Fibroblast of lung (primary cell): ENCODE measurements at regions not wholly inside any gene's neighbourhood (a gene's known extent, or its start where the extent isn't known, plus 50 kb on each side); places are given as distances from the start of the nearest gene placed in this dataset.
"Not testable (repeated sequence)": the region's sequence is repeated elsewhere in the genome, so short reads cannot be mapped to it uniquely, and the experiment has no call there.

ENCODE experiments used
- DNase-seq, 2 donors: peaks; one replicate each; pipeline versions ENCODE4 v3.0.0 to v3.0.0-alpha.2; 2010; ENCODE audit warnings: low read depth in 2 of 2
- H2AFZ ChIP-seq: 2 replicates; pipeline ENCODE4 v1.5.1; 2012; ENCODE audit warnings: low read length, control low read depth, inconsistent platforms
- H3K27ac ChIP-seq: 2 replicates; pipeline ENCODE4 v1.5.1; 2011; ENCODE audit warnings: low read length, control low read depth; ENCODE audit not compliant: insufficient read depth
- H3K27me3 ChIP-seq: 2 replicates; pipeline ENCODE4 v1.5.1; 2011; ENCODE audit warnings: mild to moderate bottlenecking, low read length; ENCODE audit not compliant: control insufficient read depth, insufficient read depth
- H3K36me3 ChIP-seq: 2 replicates; pipeline ENCODE4 v1.5.1; 2011; ENCODE audit warnings: low read length; ENCODE audit not compliant: control insufficient read depth, insufficient read depth
- H3K4me1 ChIP-seq: 2 replicates; pipeline ENCODE4 v1.5.1; 2011; ENCODE audit warnings: low read length; ENCODE audit not compliant: control insufficient read depth, insufficient read depth; ENCODE audit errors: extremely low read depth
- H3K4me2 ChIP-seq: 2 replicates; pipeline ENCODE4 v1.5.1; 2011; ENCODE audit warnings: low read length, control low read depth; ENCODE audit not compliant: insufficient read depth; ENCODE audit errors: extremely low read depth
- H3K4me3 ChIP-seq, 4 experiments: fragments of 200-600 bp in 1 of 4; sonication (generic) in 1 of 4; replicated peaks in 1 of 4; 2 replicates each; pipeline ENCODE4 v1.5.1; 2011 to 2016; ENCODE audit warnings: low read length in 4 of 4, low read depth in 3 of 4, mild to moderate bottlenecking in 3 of 4, control low read depth in 2 of 4, inconsistent platforms in 1 of 4, mixed read lengths in 1 of 4; ENCODE audit not compliant: insufficient read depth in 1 of 4; ENCODE audit errors: control extremely low read depth in 1 of 4
- H3K79me2 ChIP-seq: 2 replicates; pipeline ENCODE4 v1.5.1; 2012; ENCODE audit warnings: mild to moderate bottlenecking, low read length, inconsistent platforms; ENCODE audit not compliant: control insufficient read depth, insufficient read depth
- H3K9ac ChIP-seq: 2 replicates; pipeline ENCODE4 v1.5.1; 2011; ENCODE audit warnings: mild to moderate bottlenecking, low read length, control low read depth; ENCODE audit not compliant: insufficient read depth
- H3K9me3 ChIP-seq: 2 replicates; pipeline ENCODE4 v1.5.1; 2012; ENCODE audit warnings: low read depth, low read length; ENCODE audit not compliant: control insufficient read depth, insufficient read depth
- H4K20me1 ChIP-seq: 2 replicates; pipeline ENCODE4 v1.5.1; 2011; ENCODE audit warnings: low read length; ENCODE audit not compliant: control insufficient read depth, insufficient read depth; ENCODE audit errors: extremely low read depth
- EZH2 ChIP-seq: IDR thresholded peaks from 2 replicates; pipeline ENCODE4 v1.5.1; 2012; ENCODE audit warnings: low read length, control low read depth, mild to moderate bottlenecking; ENCODE audit errors: missing control alignments
- TF ChIP-seq, protein P1 (sequence below), 2 donors: IDR thresholded peaks in 1 of 2; conservative IDR thresholded peaks in 1 of 2; 1 replicate in 1 of 2; 2 replicates in 1 of 2; pipeline ENCODE4 v1.5.1; 2011 to 2012; ENCODE audit warnings: low read length in 2 of 2, control low read depth in 1 of 2, inconsistent platforms in 1 of 2, low read depth in 1 of 2, mild to moderate bottlenecking in 1 of 2

DNA sequence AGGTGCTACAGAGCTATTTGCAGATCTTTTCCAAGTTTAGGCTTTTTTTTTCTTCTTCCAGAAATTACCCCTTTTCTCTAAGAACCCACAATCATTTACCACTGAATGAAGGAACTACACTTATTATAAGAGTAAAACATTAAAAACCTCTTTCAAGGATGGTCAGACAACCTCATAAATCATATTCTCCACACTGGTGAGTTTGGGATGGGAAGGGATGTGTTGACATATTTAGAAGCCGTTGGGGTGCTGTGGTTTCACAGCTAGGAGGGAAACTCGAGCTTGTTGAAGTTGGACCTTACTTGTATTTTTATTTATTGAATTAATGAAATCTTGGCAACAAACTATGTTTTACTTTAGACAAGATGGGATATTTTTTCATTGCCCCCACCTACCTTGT is 289.4 kb upstream of the MEIS1 start:
- Histone ChIP-seq H3K4me2 (no peak overlapping the region), H3K4me3 (no peak overlapping the region), H3K36me3 (no peaks in the 10 kb centered on the region), H4K20me1 (no peaks in the 10 kb centered on the region), H3K27me3 (no peaks in the 10 kb centered on the region), H3K4me1 (no peaks in the 10 kb centered on the region), H2AFZ (no peak overlapping the region), H3K9ac (no peak overlapping the region), H3K9me3 (no peaks in the 10 kb centered on the region), H3K27ac (no peak overlapping the region), H3K79me2 (no peaks in the 10 kb centered on the region)
- no peak for DNase-seq
- TF ChIP-seq EZH2: no peak
- TF ChIP-seq, protein P1, sequence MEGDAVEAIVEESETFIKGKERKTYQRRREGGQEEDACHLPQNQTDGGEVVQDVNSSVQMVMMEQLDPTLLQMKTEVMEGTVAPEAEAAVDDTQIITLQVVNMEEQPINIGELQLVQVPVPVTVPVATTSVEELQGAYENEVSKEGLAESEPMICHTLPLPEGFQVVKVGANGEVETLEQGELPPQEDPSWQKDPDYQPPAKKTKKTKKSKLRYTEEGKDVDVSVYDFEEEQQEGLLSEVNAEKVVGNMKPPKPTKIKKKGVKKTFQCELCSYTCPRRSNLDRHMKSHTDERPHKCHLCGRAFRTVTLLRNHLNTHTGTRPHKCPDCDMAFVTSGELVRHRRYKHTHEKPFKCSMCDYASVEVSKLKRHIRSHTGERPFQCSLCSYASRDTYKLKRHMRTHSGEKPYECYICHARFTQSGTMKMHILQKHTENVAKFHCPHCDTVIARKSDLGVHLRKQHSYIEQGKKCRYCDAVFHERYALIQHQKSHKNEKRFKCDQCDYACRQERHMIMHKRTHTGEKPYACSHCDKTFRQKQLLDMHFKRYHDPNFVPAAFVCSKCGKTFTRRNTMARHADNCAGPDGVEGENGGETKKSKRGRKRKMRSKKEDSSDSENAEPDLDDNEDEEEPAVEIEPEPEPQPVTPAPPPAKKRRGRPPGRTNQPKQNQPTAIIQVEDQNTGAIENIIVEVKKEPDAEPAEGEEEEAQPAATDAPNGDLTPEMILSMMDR (conservative IDR thresholded peaks at IDR 0.05 in 1 of 2, IDR thresholded peaks at IDR 0.05 in 1 of 2; ENCODE audit: low read depth in 1 of 2, low read length in 2 of 2): no peak

DNA sequence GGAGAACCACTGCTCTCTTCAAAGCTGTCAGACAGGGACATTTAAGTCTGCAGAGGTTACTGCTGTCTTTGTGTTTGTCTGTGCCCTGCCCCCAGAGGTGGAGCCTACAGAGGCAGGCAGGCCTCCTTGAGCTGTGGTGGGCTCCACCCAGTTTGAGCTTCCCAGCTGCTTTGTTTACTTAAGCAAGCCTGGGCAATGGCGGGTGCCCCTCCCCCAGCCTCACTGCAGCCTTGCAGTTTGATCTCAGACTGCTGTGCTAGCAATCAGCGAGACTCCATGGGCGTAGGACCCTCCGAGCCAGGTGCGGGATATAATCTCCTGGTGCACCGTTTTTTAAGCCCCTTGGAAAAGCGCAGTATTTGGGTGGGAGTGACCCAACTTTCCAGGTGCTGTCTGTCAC is 290.6 kb upstream of the MEIS1 start:
- not testable (repeated sequence) for H3K27ac ChIP-seq, H3K36me3 ChIP-seq, H2AFZ ChIP-seq, DNase-seq, H3K79me2 ChIP-seq, H3K4me2 ChIP-seq, H3K9ac ChIP-seq, H3K9me3 ChIP-seq, H3K4me3 ChIP-seq, H3K27me3 ChIP-seq, H3K4me1 ChIP-seq, H4K20me1 ChIP-seq

DNA sequence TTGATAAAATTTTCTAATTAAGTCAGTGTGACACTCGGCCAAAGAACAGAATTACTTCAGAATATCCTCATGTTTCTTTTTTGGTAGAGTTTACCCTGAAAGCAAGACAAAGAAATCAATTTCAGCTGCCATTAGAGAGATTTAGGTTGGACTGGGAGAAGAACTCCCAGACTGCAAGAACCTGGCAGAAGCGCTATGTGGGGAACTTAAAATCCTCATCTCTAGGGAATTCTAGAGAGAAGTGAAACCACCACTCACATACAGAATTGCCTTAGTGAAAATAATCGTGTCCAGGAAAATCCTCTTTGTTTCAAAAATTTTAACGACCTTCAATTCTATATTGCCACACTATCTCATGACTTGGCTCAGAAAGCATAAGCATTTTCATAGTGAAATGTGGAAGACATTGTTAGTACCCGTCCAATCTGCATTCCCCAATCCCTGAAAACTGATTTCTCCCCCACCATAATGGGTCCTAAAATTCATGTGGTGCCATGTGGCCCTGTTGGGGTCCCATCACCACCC is 297.3 kb upstream of the MEIS1 start:
- Histone ChIP-seq H3K4me2 (no peak overlapping the region), H3K4me3 (no peak overlapping the region), H3K36me3 (no peaks in the 10 kb centered on the region), H3K4me1 (no peaks in the 10 kb centered on the region), H3K9me3 (no peaks in the 10 kb centered on the region), H2AFZ (no peak overlapping the region), H3K9ac (no peak overlapping the region), H4K20me1 (no peaks in the 10 kb centered on the region), H3K27me3 (no peaks in the 10 kb centered on the region), H3K27ac (no peak overlapping the region), H3K79me2 (no peaks in the 10 kb centered on the region)
- TF ChIP-seq, protein P1 (conservative IDR thresholded peaks at IDR 0.05 in 1 of 2, IDR thresholded peaks at IDR 0.05 in 1 of 2; ENCODE audit: low read depth in 1 of 2, low read length in 2 of 2): no peak
- TF ChIP-seq EZH2: no peak
- no peak for DNase-seq
